Upper lobe of right lung (tissue), 1 donor: ENCODE measurements at regions not wholly inside any gene's neighbourhood (a gene's known extent, or its start where the extent isn't known, plus 50 kb on each side); places are given as distances from the start of the nearest gene placed in this dataset.

Experiments
- ATAC-seq: fragments of 200-7000 bp; cut with Tn5 transposase; one replicate; pipeline ENCODE4 v1.9.1; 2020; ENCODE audit warnings: mild to moderate bottlenecking, moderate library complexity
- DNase-seq: peaks from one replicate; pipeline ENCODE4 v3.0.0-alpha.2; 2020
- H3K27ac ChIP-seq: fragments of 200-600 bp; one replicate; pipeline ENCODE4 v1.8.0; 2022
- H3K27me3 ChIP-seq: fragments of 200-600 bp; one replicate; pipeline ENCODE4 v1.8.0; 2022; ENCODE audit warnings: mild to moderate bottlenecking
- H3K36me3 ChIP-seq: fragments of 200-600 bp; one replicate; pipeline ENCODE4 v1.8.0; 2022
- H3K4me1 ChIP-seq: fragments of 200-600 bp; one replicate; pipeline ENCODE4 v1.8.0; 2022
- H3K4me3 ChIP-seq: fragments of 200-600 bp; one replicate; pipeline ENCODE4 v1.8.0; 2022; ENCODE audit warnings: mild to moderate bottlenecking
- H3K9me3 ChIP-seq: fragments of 200-600 bp; one replicate; pipeline ENCODE4 v1.8.0; 2022
- CTCF ChIP-seq: fragments of 200-600 bp; IDR thresholded peaks from one replicate; pipeline ENCODE4 v1.8.0; 2022; ENCODE audit warnings: antibody characterized with exemption
- intact Hi-C: fragments of 100-400 bp; cut with DNase I; formaldehyde crosslinking; loops from one replicate; pipeline ENCODE4 v1.11.0; 2022
- donor health status: DM: no; HTN: yes; CAD: no; lungs with severe emphysema.

GRCh38 chr5:54837981-54838380 is 147.4 kb downstream of the ESM1 start:
- DNase-seq (no peak), ATAC-seq (no peak)
- TF ChIP-seq CTCF, result no peak
- Histone ChIP-seq H3K4me3 (no peak overlapping the region), H3K4me1 (peaks cover 7% of the 10 kb centered on the region), H3K36me3 (no peaks in the 10 kb centered on the region), H3K9me3 (no peaks in the 10 kb centered on the region), H3K27ac (no peak overlapping the region), H3K27me3 (no peaks in the 10 kb centered on the region)
- intact Hi-C loops, result no loop called here

GRCh38 chr5:54837093-54837492 is 148.3 kb downstream of the ESM1 start:
- peaks cover 7% of the 10 kb centered on the region for H3K4me1 ChIP-seq
- DNase-seq (no peak), ATAC-seq (no peak)
- no peaks in the 10 kb centered on the region for H3K27me3 ChIP-seq
- intact Hi-C loops, result no loop called here
- H3K9me3 ChIP-seq, result no peaks in the 10 kb centered on the region
- TF ChIP-seq CTCF, result no peak
- no peak overlapping the region for H3K4me3 ChIP-seq
- H3K36me3 ChIP-seq, result no peaks in the 10 kb centered on the region
- H3K27ac ChIP-seq, result no peak overlapping the region

GRCh38 chr5:54835647-54836046 is 149.7 kb downstream of the ESM1 start:
- ATAC-seq (no peak), DNase-seq (no peak)
- no peaks in the 10 kb centered on the region for H3K27me3 ChIP-seq
- no peak for TF ChIP-seq CTCF
- peaks cover 7% of the 10 kb centered on the region for H3K4me1 ChIP-seq
- no peaks in the 10 kb centered on the region for H3K36me3 ChIP-seq
- no peak overlapping the region for H3K4me3 ChIP-seq
- H3K9me3 ChIP-seq, result no peaks in the 10 kb centered on the region
- H3K27ac ChIP-seq, result no peak overlapping the region
- intact Hi-C loops, result no loop called here

- H3K27ac ChIP-seq, result no peak overlapping the region
- intact Hi-C loops, result no loop called here
- ATAC-seq (peak; percentile 66), DNase-seq (no peak)
- TF ChIP-seq CTCF, result no peak
- H3K36me3 ChIP-seq, result no peaks in the 10 kb centered on the region
- no peaks in the 10 kb centered on the region for H3K27me3 ChIP-seq
- H3K4me3 ChIP-seq, result no peak overlapping the region
- H3K4me1 ChIP-seq, result peaks cover 7% of the 10 kb centered on the region
- H3K9me3 ChIP-seq, result no peaks in the 10 kb centered on the region
Measured at GRCh38 chr5:54834121-54834842, 151.1 kb downstream of the ESM1 start.

GRCh38 chr5:54833590-54833989 is 151.8 kb downstream of the ESM1 start:
- Histone ChIP-seq H3K4me1 (peaks cover 7% of the 10 kb centered on the region), H3K36me3 (no peaks in the 10 kb centered on the region), H3K4me3 (no peak overlapping the region), H3K9me3 (no peaks in the 10 kb centered on the region), H3K27ac (no peak overlapping the region), H3K27me3 (no peaks in the 10 kb centered on the region)
- no peak for TF ChIP-seq CTCF
- DNase-seq (no peak), ATAC-seq (no peak)
- intact Hi-C loops, result no loop called here

GRCh38 chr5:54832858-54833257 is 152.5 kb downstream of the ESM1 start:
- ATAC-seq, result peak; percentile 65
- no peak overlapping the region for H3K27ac ChIP-seq
- peaks cover 7% of the 10 kb centered on the region for H3K4me1 ChIP-seq
- no peaks in the 10 kb centered on the region for H3K27me3 ChIP-seq
- no peak overlapping the region for H3K4me3 ChIP-seq
- intact Hi-C loops, result no loop called here
- no peaks in the 10 kb centered on the region for H3K9me3 ChIP-seq
- no peaks in the 10 kb centered on the region for H3K36me3 ChIP-seq
- no peak for TF ChIP-seq CTCF
- no peak for DNase-seq
